Duodenal mucosa (tissue), 2 donors: ENCODE measurements at regions not wholly inside any gene's neighbourhood (a gene's known extent, or its start where the extent isn't known, plus 50 kb on each side); places are given as distances from the start of the nearest gene placed in this dataset.
"Not testable (repeated sequence)": the region's sequence is repeated elsewhere in the genome, so short reads cannot be mapped to it uniquely, and the experiment has no call there.

Experiments used
- H3K27ac ChIP-seq: one replicate; pipeline ENCODE4 v1.7.0; 2013; ENCODE audit warnings: low read depth, low read length
- H3K27me3 ChIP-seq, 2 donors: one replicate each; pipeline ENCODE4 v1.7.0; 2013; ENCODE audit warnings: low read length in 2 of 2, control low read depth in 1 of 2; ENCODE audit not compliant: insufficient read depth in 2 of 2, control insufficient read depth in 1 of 2
- H3K36me3 ChIP-seq, 2 donors: one replicate each; pipeline ENCODE4 v1.7.0; 2013; ENCODE audit warnings: low read length in 2 of 2, control low read depth in 1 of 2; ENCODE audit not compliant: insufficient read depth in 2 of 2, control insufficient read depth in 1 of 2
- H3K4me1 ChIP-seq, 2 donors: one replicate each; pipeline ENCODE4 v1.7.0; 2013; ENCODE audit warnings: low read length in 2 of 2, control low read depth in 1 of 2; ENCODE audit not compliant: insufficient read depth in 2 of 2, control insufficient read depth in 1 of 2
- H3K4me3 ChIP-seq, 2 donors: one replicate each; pipeline ENCODE4 v1.7.0; 2013; ENCODE audit warnings: low read length in 2 of 2, low read depth in 1 of 2
- H3K9ac ChIP-seq, 2 donors: one replicate each; pipeline ENCODE4 v1.7.0; 2013; ENCODE audit warnings: low read length in 2 of 2, low read depth in 1 of 2
- H3K9me3 ChIP-seq, 2 donors: one replicate each; pipeline ENCODE4 v1.7.0; 2013; ENCODE audit warnings: low read length in 2 of 2, control low read depth in 1 of 2; ENCODE audit not compliant: control insufficient read depth in 1 of 2

- H3K4me3 ChIP-seq, H3K4me1 ChIP-seq, H3K36me3 ChIP-seq, H3K27ac ChIP-seq, H3K9ac ChIP-seq, H3K27me3 ChIP-seq: not testable (repeated sequence)
- peaks cover 8 to 16% of the 10 kb centered on the region in 2 donors for H3K9me3 ChIP-seq
Observed at GRCh38 chr6:120358535-120358934, 975.7 kb downstream of the TBC1D32 start.

- H3K9ac ChIP-seq: no peak overlapping the region
- no peaks in the 10 kb centered on the region for H3K36me3 ChIP-seq
- H3K4me3 ChIP-seq: no peak overlapping the region
- no peaks in the 10 kb centered on the region for H3K27me3 ChIP-seq
- H3K4me1 ChIP-seq: no peaks in the 10 kb centered on the region
- peaks cover 8 to 16% of the 10 kb centered on the region in 2 donors for H3K9me3 ChIP-seq
- H3K27ac ChIP-seq: no peak overlapping the region
Observed at GRCh38 chr6:120357447-120357846, 976.8 kb downstream of the TBC1D32 start.

- no peaks in the 10 kb centered on the region for H3K36me3 ChIP-seq
- no peak overlapping the region for H3K9ac ChIP-seq
- no peaks in the 10 kb centered on the region for H3K4me1 ChIP-seq
- H3K27ac ChIP-seq: no peak overlapping the region
- no peak overlapping the region for H3K4me3 ChIP-seq
- H3K27me3 ChIP-seq: no peaks in the 10 kb centered on the region
- H3K9me3 ChIP-seq: peaks cover 8 to 16% of the 10 kb centered on the region in 2 donors
Observed at GRCh38 chr6:120355822-120356221, 978.5 kb downstream of the TBC1D32 start.

DNA sequence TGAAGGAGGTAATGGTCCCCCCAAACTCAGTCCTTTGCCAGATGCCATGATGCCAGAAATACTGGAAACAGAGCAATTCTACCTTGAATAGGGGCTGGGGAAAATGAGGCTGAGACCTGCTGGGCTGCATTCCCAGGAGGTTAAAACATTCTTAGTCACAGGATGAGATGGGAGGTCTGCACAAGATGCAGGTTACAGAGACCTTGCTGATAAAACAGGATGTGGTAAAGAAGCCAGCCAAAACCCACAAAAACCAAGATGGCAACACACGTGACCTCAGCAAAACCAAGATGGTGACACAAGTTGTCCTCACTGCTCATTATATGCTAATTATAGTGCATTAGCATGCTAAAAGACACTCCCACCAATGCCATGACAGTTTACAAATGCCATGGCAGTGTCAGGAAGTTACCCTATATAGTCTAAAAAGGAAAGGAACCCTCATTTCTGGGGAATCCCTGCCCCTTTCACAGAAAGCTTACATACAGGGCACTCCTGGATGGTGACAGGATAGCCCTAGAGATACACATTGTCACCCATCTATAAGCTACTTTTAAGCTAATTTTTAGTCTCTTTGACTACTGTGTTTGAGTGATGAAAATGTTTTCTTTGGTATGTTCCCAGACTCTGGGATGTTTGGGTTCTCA lies 979.7 kb downstream of the TBC1D32 start:
- H3K4me1 ChIP-seq: no peaks in the 10 kb centered on the region
- H3K9ac ChIP-seq: no peak overlapping the region
- H3K9me3 ChIP-seq: peaks cover 8 to 10% of the 10 kb centered on the region in 2 donors
- no peak overlapping the region for H3K4me3 ChIP-seq
- no peaks in the 10 kb centered on the region for H3K27me3 ChIP-seq
- H3K27ac ChIP-seq: no peak overlapping the region
- H3K36me3 ChIP-seq: no peaks in the 10 kb centered on the region

GRCh38 chr6:120352491-120352890 lies 981.8 kb downstream of the TBC1D32 start:
- no peak overlapping the region for H3K27ac ChIP-seq
- H3K27me3 ChIP-seq: no peaks in the 10 kb centered on the region
- H3K9me3 ChIP-seq: peaks cover under 1 to 3% of the 10 kb centered on the region in 2 donors
- no peaks in the 10 kb centered on the region for H3K36me3 ChIP-seq
- H3K4me3 ChIP-seq: no peak overlapping the region
- no peaks in the 10 kb centered on the region for H3K4me1 ChIP-seq
- H3K9ac ChIP-seq: no peak overlapping the region

DNA sequence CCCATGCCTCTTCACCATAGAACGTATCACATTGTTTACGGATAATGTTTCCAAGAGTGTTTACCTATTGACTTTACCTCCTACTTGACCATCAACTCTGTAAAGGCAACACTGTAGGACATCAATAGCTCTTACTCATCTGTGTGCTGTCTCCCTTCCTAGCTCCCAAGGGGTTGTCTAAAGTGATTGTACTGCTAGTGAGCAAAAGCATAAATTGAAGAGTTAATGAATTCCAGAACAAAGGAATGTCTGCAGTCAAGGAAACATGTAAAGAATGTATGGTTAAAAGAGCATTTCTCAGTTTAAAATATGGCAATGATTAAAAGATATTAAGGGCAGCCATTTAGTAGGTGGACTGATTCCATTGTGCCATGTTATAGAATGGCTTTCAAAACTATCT lies 985.4 kb downstream of the TBC1D32 start:
- Histone ChIP-seq H3K36me3 (no peaks in the 10 kb centered on the region), H3K9me3 (peaks cover 0 to under 1% of the 10 kb centered on the region in 2 donors), H3K9ac (no peak overlapping the region), H3K27ac (no peak overlapping the region), H3K4me1 (no peaks in the 10 kb centered on the region), H3K4me3 (no peak overlapping the region), H3K27me3 (no peaks in the 10 kb centered on the region)

- H3K4me1 ChIP-seq: no peaks in the 10 kb centered on the region
- H3K27ac ChIP-seq: no peak overlapping the region
- no peaks in the 10 kb centered on the region for H3K27me3 ChIP-seq
- no peaks in the 10 kb centered on the region for H3K9me3 ChIP-seq
- no peaks in the 10 kb centered on the region for H3K36me3 ChIP-seq
- H3K4me3 ChIP-seq: no peak overlapping the region
- no peak overlapping the region for H3K9ac ChIP-seq
Observed at GRCh38 chr6:120328521-120328920, 979.0 kb upstream of the MAN1A1 start.

DNA sequence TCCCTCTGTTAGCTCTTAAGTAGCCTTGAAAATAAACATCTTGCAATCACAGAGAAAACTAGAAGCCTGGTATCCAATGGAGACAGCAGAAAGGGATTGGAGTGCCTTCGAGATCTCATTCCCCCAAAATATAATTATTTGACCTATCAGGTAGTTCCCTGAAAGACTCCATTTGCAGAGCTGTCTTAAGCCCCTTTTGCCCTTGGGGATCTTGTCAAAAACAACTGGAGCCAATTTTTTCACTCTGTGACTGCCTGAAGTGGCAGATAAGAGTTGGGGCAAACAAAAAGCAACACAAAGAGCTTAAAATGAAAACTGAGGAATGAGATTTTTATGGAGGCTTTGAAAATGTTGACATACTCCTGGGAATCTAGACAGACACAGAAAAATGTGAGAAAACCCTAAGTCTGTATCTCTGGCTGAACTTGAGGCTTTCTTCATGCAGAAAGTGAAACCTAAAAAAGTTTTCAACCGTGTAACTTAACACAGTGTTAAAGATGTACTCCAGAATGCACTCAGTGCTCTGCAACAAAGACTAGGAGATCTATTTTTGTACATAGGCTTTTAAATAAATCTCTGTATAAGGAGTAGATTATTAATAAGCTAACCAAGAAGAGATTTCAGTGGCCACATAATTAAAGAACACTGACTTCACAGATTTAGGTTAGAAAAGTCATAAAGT lies 971.1 kb upstream of the MAN1A1 start:
- no peak overlapping the region for H3K27ac ChIP-seq
- no peak overlapping the region for H3K9ac ChIP-seq
- H3K27me3 ChIP-seq: no peaks in the 10 kb centered on the region
- no peaks in the 10 kb centered on the region for H3K36me3 ChIP-seq
- peaks cover 0 to 5% of the 10 kb centered on the region in 2 donors for H3K9me3 ChIP-seq
- no peaks in the 10 kb centered on the region for H3K4me1 ChIP-seq
- no peak overlapping the region for H3K4me3 ChIP-seq

DNA sequence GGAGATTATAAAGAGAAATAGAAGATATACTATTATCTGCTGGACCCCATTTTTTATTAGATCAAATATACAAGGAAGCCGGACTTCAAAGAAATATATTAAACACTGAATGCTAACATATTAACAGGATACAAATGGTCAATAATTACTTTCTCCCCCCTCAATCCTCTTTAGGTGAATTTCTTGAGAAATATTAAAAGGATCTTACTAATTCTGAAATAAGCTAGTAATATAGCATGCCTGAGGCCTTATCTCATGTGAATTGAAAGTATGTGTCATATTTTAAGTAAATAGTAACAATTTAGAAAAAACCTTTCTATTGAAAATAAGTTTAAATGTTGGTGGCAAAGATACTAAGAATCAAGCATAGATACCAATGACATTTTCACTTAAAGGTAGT lies 954.7 kb upstream of the MAN1A1 start:
- H3K27me3 ChIP-seq: no peaks in the 10 kb centered on the region
- H3K4me3 ChIP-seq: no peak overlapping the region
- H3K36me3 ChIP-seq: no peaks in the 10 kb centered on the region
- H3K9me3 ChIP-seq: no peaks in the 10 kb centered on the region
- H3K27ac ChIP-seq: no peak overlapping the region
- H3K4me1 ChIP-seq: no peaks in the 10 kb centered on the region
- no peak overlapping the region for H3K9ac ChIP-seq

DNA sequence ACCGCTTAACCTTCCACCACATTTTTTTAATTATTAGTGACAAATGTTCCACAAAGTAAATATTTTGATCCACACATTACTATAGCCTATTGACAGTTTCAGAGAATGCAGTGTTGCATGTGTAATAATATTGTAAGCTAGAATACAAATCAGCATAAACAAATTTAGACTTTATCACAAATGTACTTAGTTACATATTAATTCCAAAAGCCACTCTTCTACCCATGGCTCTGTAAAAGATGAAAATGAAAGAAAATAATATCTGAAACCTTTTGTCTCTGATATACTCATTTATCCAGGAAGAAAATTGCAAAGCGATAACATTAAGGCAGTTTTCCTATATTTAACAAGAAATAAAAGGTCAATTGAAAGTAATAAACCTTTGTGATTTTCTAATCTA lies 954.0 kb upstream of the MAN1A1 start:
- Histone ChIP-seq H3K4me1 (no peaks in the 10 kb centered on the region), H3K9me3 (no peaks in the 10 kb centered on the region), H3K36me3 (no peaks in the 10 kb centered on the region), H3K4me3 (no peak overlapping the region), H3K9ac (no peak overlapping the region), H3K27me3 (no peaks in the 10 kb centered on the region), H3K27ac (no peak overlapping the region)
